PC-3 (cell line): ENCODE measurements at regions not wholly inside any gene's neighbourhood (a gene's known extent, or its start where the extent isn't known, plus 50 kb on each side); places are given as distances from the start of the nearest gene placed in this dataset.

ENCODE experiments used
- CTCF ChIP-seq: fragments of 300-600 bp; sonication (generic); conservative IDR thresholded peaks from 2 replicates; pipeline ENCODE4 v1.5.1; 2017; ENCODE audit warnings: antibody characterized with exemption, low read depth, mild to moderate bottlenecking, low read length
- EZH2 ChIP-seq: fragments of 300-600 bp; sonication (generic); IDR thresholded peaks from one replicate; pipeline ENCODE4 v1.6.1; 2017; ENCODE audit warnings: antibody characterized with exemption, mild to moderate bottlenecking, low read length; ENCODE audit not compliant: unreplicated experiment
- EZH2phosphoT487 ChIP-seq: fragments of 300-600 bp; sonication (generic); IDR thresholded peaks from 2 replicates; pipeline ENCODE4 v1.6.1; 2018; ENCODE audit warnings: mild to moderate bottlenecking, antibody characterized with exemption, low read length, borderline replicate concordance

- no peak for TF ChIP-seq CTCF
- no peak for TF ChIP-seq EZH2
- no peak for TF ChIP-seq EZH2phosphoT487
These were observed 91.4 kb upstream of the CTSC start for GRCh38 chr11:88428959-88429358.
